Liver (tissue), 8 donors: ENCODE measurements at regions not wholly inside any gene's neighbourhood (a gene's known extent, or its start where the extent isn't known, plus 50 kb on each side); places are given as distances from the start of the nearest gene placed in this dataset.

Experiments
- DNase-seq: peaks from one replicate; pipeline ENCODE4 v3.0.0-alpha.2; 2017; ENCODE audit warnings: low spot score
- H3K27ac ChIP-seq, 2 donors: one replicate each; pipeline ENCODE4 v1.7.0; 2013; ENCODE audit warnings: inconsistent platforms in 2 of 2, low read length in 2 of 2, control low read depth in 1 of 2, low read depth in 1 of 2, mild to moderate bottlenecking in 1 of 2
- H3K27me3 ChIP-seq, 4 donors: one replicate each; pipeline versions ENCODE4 v1.6.1 to v1.7.0; 2013; ENCODE audit warnings: low read length in 3 of 4, inconsistent platforms in 1 of 4, mild to moderate bottlenecking in 1 of 4, moderate library complexity in 1 of 4; ENCODE audit not compliant: control insufficient read depth in 4 of 4, insufficient read depth in 4 of 4
- H3K36me3 ChIP-seq, 4 donors: one replicate each; pipeline versions ENCODE4 v1.6.1 to v1.7.0; 2013; ENCODE audit warnings: low read length in 3 of 4, mild to moderate bottlenecking in 3 of 4, low read depth in 1 of 4, moderate library complexity in 1 of 4; ENCODE audit not compliant: control insufficient read depth in 4 of 4, insufficient read depth in 3 of 4
- H3K4me1 ChIP-seq, 4 donors: one replicate each; pipeline versions ENCODE4 v1.6.1 to v1.7.0; 2013; ENCODE audit warnings: low read length in 3 of 4, mild to moderate bottlenecking in 3 of 4, moderate library complexity in 1 of 4; ENCODE audit not compliant: control insufficient read depth in 4 of 4, insufficient read depth in 4 of 4
- H3K4me3 ChIP-seq, 3 donors: one replicate each; pipeline versions ENCODE4 v1.6.1 to v1.7.0; 2013; ENCODE audit warnings: low read length in 3 of 3, control low read depth in 1 of 3, low read depth in 1 of 3, mild to moderate bottlenecking in 1 of 3
- H3K9ac ChIP-seq, 2 donors: one replicate each; pipeline ENCODE4 v1.7.0; 2013; ENCODE audit warnings: low read length in 2 of 2, mild to moderate bottlenecking in 2 of 2, moderate library complexity in 2 of 2, control low read depth in 1 of 2, low read depth in 1 of 2
- H3K9me3 ChIP-seq, 4 donors: one replicate each; pipeline versions ENCODE4 v1.6.1 to v1.7.0; 2013; ENCODE audit warnings: low read length in 3 of 4; ENCODE audit not compliant: control insufficient read depth in 4 of 4
- ATF3 ChIP-seq: IDR thresholded peaks from 2 replicates; pipeline ENCODE4 v1.6.1; 2016; ENCODE audit warnings: antibody characterized with exemption
- CTCF ChIP-seq: fragments of 150-350 bp; IDR thresholded peaks from 2 replicates; pipeline ENCODE4 v1.5.1; 2017; ENCODE audit warnings: improper control_type of control experiment, low read depth, low read length; ENCODE audit not compliant: missing input control
- EGR1 ChIP-seq, 2 donors: IDR thresholded peaks; 2 replicates each; pipeline ENCODE4 v1.6.1; 2016 to 2018; ENCODE audit warnings: antibody characterized with exemption in 2 of 2, low read depth in 2 of 2
- FOXA1 ChIP-seq: IDR thresholded peaks from 2 replicates; pipeline ENCODE4 v1.6.1; 2016; ENCODE audit warnings: antibody characterized with exemption
- FOXA2 ChIP-seq: IDR thresholded peaks from 2 replicates; pipeline ENCODE4 v1.6.1; 2016; ENCODE audit warnings: antibody characterized with exemption
- GABPA ChIP-seq, 2 donors: IDR thresholded peaks in 1 of 2; conservative IDR thresholded peaks in 1 of 2; 2 replicates each; pipeline ENCODE4 v1.6.1; 2016; ENCODE audit warnings: antibody characterized with exemption in 2 of 2, mild to moderate bottlenecking in 1 of 2, moderate library complexity in 1 of 2
- HNF4A ChIP-seq, 2 donors: conservative IDR thresholded peaks; 2 replicates each; pipeline ENCODE4 v1.6.1; 2016; ENCODE audit warnings: antibody characterized with exemption in 2 of 2, mild to moderate bottlenecking in 2 of 2
- HNF4G ChIP-seq: IDR thresholded peaks from 2 replicates; pipeline ENCODE4 v1.6.1; 2016; ENCODE audit warnings: antibody characterized with exemption
- JUND ChIP-seq, 2 donors: IDR thresholded peaks; 2 replicates each; pipeline ENCODE4 v1.6.1; 2016; ENCODE audit warnings: antibody characterized with exemption in 2 of 2
- RAD21 ChIP-seq, 2 donors: IDR thresholded peaks; 2 replicates each; pipeline ENCODE4 v1.6.1; 2016; ENCODE audit warnings: antibody characterized with exemption in 2 of 2, mild to moderate bottlenecking in 2 of 2
- REST ChIP-seq: IDR thresholded peaks from 2 replicates; pipeline ENCODE4 v1.6.1; 2016; ENCODE audit warnings: antibody characterized with exemption, mild to moderate bottlenecking
- RXRA ChIP-seq, 2 donors: IDR thresholded peaks; 2 replicates each; pipeline ENCODE4 v1.6.1; 2017 to 2018; ENCODE audit warnings: antibody characterized with exemption in 2 of 2, mild to moderate bottlenecking in 1 of 2
- SP1 ChIP-seq: IDR thresholded peaks from 2 replicates; pipeline ENCODE4 v1.6.1; 2018; ENCODE audit warnings: antibody characterized with exemption, mild to moderate bottlenecking
- TAF1 ChIP-seq: conservative IDR thresholded peaks from 2 replicates; pipeline ENCODE4 v1.6.1; 2016; ENCODE audit warnings: antibody characterized with exemption, mild to moderate bottlenecking
- WGBS: extraction: QIAGEN DNeasy Blood & Tissue Kit; methylation state at CpG from one replicate; pipeline ENCODE4 v1.1.7; 2013; 5-methylcytosine and 5-hydroxymethylcytosine counted together
- donor health status: healthy.
- donor health status: healthy.
- donor health status: healthy.
- donor health status: healthy.
- donor health status: healthy.

GRCh38 chr2:160934991-160935390 lies 225.2 kb upstream of the TANK start:
- no peaks in the 10 kb centered on the region for H3K27me3 ChIP-seq
- WGBS: 84% methylated on average over 2 of the region's 2 CpGs
- no peak overlapping the region for H3K27ac ChIP-seq
- H3K9ac ChIP-seq: no peak overlapping the region
- no peaks in the 10 kb centered on the region for H3K9me3 ChIP-seq
- H3K4me3 ChIP-seq: no peak overlapping the region
- DNase-seq: no peak
- TF ChIP-seq ATF3: no peak
- TF ChIP-seq HNF4A (conservative IDR thresholded peaks at IDR 0.05): no peak
- peaks cover 0 to 4% (median under 1%) of the 10 kb centered on the region in 4 donors for H3K4me1 ChIP-seq
- no peaks in the 10 kb centered on the region for H3K36me3 ChIP-seq

GRCh38 chr2:160936044-160936806 lies 224.0 kb upstream of the TANK start:
- Histone ChIP-seq H3K9me3 (no peaks in the 10 kb centered on the region), H3K27me3 (no peaks in the 10 kb centered on the region), H3K4me3 (no peak overlapping the region), H3K27ac (no peak overlapping the region), H3K4me1 (peaks cover 0 to 4% (median 1%) of the 10 kb centered on the region in 4 donors), H3K36me3 (no peaks in the 10 kb centered on the region), H3K9ac (no peak overlapping the region)
- TF ChIP-seq CTCF: no peak
- TF ChIP-seq REST: no peak
- TF ChIP-seq HNF4A (conservative IDR thresholded peaks at IDR 0.05): no peak
- TF ChIP-seq FOXA2: no peak
- TF ChIP-seq TAF1: no peak
- TF ChIP-seq RAD21 (IDR thresholded peaks at IDR 0.05): no peak
- TF ChIP-seq EGR1 (IDR thresholded peaks at IDR 0.05; ENCODE audit: low read depth in 2 of 2): no peak
- TF ChIP-seq SP1: no peak
- no peak for TF ChIP-seq HNF4G
- no peak for TF ChIP-seq GABPA (IDR thresholded peaks at IDR 0.05 in 1 of 2, conservative IDR thresholded peaks at IDR 0.05 in 1 of 2)
- no peak for DNase-seq
- WGBS: 92% methylated on average over 5 of the region's 5 CpGs

GRCh38 chr2:160940271-160940670 lies 220.0 kb upstream of the TANK start:
- TF ChIP-seq RXRA (IDR thresholded peaks at IDR 0.05): no peak
- no peak for TF ChIP-seq SP1
- TF ChIP-seq REST: no peak
- TF ChIP-seq CTCF: no peak
- no peak for TF ChIP-seq JUND (IDR thresholded peaks at IDR 0.05)
- TF ChIP-seq RAD21 (IDR thresholded peaks at IDR 0.05): no peak
- no peak for TF ChIP-seq HNF4G
- no peak for TF ChIP-seq FOXA1
- TF ChIP-seq ATF3: no peak
- Histone ChIP-seq H3K36me3 (no peaks in the 10 kb centered on the region), H3K4me3 (no peak overlapping the region), H3K4me1 (peaks cover 0 to 2% (median 0%) of the 10 kb centered on the region in 4 donors), H3K27ac (no peak overlapping the region), H3K27me3 (no peaks in the 10 kb centered on the region), H3K9ac (no peak overlapping the region), H3K9me3 (no peaks in the 10 kb centered on the region)
- WGBS: 92% methylated on average over 1 of the region's 1 CpG
- DNase-seq: no peak
